ENCODE measurements at regions not wholly inside any gene's neighbourhood (a gene's known extent, or its start where the extent isn't known, plus 50 kb on each side); places are given as distances from the start of the nearest gene placed in this dataset.
"Not testable (repeated sequence)": the region's sequence is repeated elsewhere in the genome, so short reads cannot be mapped to it uniquely, and the experiment has no call there.

- FAIRE-seq = no peak
Measured at GRCh38 chr17:33709881-33710280, 416.8 kb upstream of the ASIC2 start.

- FAIRE-seq = no peak
Measured at GRCh38 chr17:33712120-33712519, 419.0 kb upstream of the ASIC2 start.

GRCh38 chr17:33716957-33717356 is 423.9 kb upstream of the ASIC2 start:
- no peak for FAIRE-seq

- FAIRE-seq = not testable (repeated sequence)
Measured at GRCh38 chr17:33723736-33724135, 430.6 kb upstream of the ASIC2 start.

- FAIRE-seq = no peak
Measured at GRCh38 chr17:33725675-33726271, 432.7 kb upstream of the ASIC2 start.

- FAIRE-seq = no peak
Measured at GRCh38 chr17:33730131-33730530, 437.0 kb upstream of the ASIC2 start.

- FAIRE-seq = no peak
Measured at GRCh38 chr17:33732116-33732515, 439.0 kb upstream of the ASIC2 start.

- no peak for FAIRE-seq
Measured at GRCh38 chr17:33739714-33740113, 446.6 kb upstream of the ASIC2 start.

GRCh38 chr17:33745047-33745760 is 452.1 kb upstream of the ASIC2 start:
- no peak for FAIRE-seq

GRCh38 chr17:33749171-33749570 is 456.1 kb upstream of the ASIC2 start:
- FAIRE-seq = no peak

- FAIRE-seq = peak; percentile 91
Measured at GRCh38 chr17:33750943-33751701, 458.0 kb upstream of the ASIC2 start.

- FAIRE-seq = no peak
Measured at GRCh38 chr17:33751702-33752065, 458.6 kb upstream of the ASIC2 start.

- FAIRE-seq = no peak
Measured at GRCh38 chr17:33753452-33753851, 460.4 kb upstream of the ASIC2 start.

GRCh38 chr17:33756021-33756420 is 462.9 kb upstream of the ASIC2 start:
- no peak for FAIRE-seq

GRCh38 chr17:33765871-33766270 is 472.8 kb upstream of the ASIC2 start:
- FAIRE-seq = no peak

- FAIRE-seq = no peak
Measured at GRCh38 chr17:33766721-33767120, 473.6 kb upstream of the ASIC2 start.

GRCh38 chr17:33769066-33769465 is 476.0 kb upstream of the ASIC2 start:
- FAIRE-seq = no peak

- no peak for FAIRE-seq
Measured at GRCh38 chr17:33776304-33776703, 478.8 kb upstream of the CCL2 start.

GRCh38 chr17:33776903-33777302 is 478.2 kb upstream of the CCL2 start:
- no peak for FAIRE-seq

- FAIRE-seq = no peak
Measured at GRCh38 chr17:33777674-33778073, 477.4 kb upstream of the CCL2 start.

- no peak for FAIRE-seq
Measured at GRCh38 chr17:33778505-33779233, 476.4 kb upstream of the CCL2 start.

- FAIRE-seq = peak; percentile 92
Measured at GRCh38 chr17:33779234-33779591, 475.9 kb upstream of the CCL2 start.

GRCh38 chr17:33785281-33785680 is 469.8 kb upstream of the CCL2 start:
- no peak for FAIRE-seq
